GM12878 (cell line): ENCODE measurements at regions not wholly inside any gene's neighbourhood (a gene's known extent, or its start where the extent isn't known, plus 50 kb on each side); places are given as distances from the start of the nearest gene placed in this dataset.

Experiments used
- ATAC-seq: fragments of 200-7000 bp; cut with Tn5 transposase; 3 replicates; pipeline ENCODE4 v1.9.1; 2020; ENCODE audit warnings: mild to moderate bottlenecking, moderate library complexity
- BruUV-seq: library from RNA; stranded (reverse); fragments of 400-500 nt; replicated peaks from 2 replicates; lab custom pipeline; 2021; lab: Mats Ljungman, UMichigan
- CTCF ChIA-PET: fragments of 300-600 bp; sonication (Branson Sonifier 250); formaldehyde crosslinking; extraction: SDS; loops from one replicate; lab custom pipeline; 2021; ENCODE audit warnings: inconsistent platforms; lab: Yijun Ruan, JAX
- POLR2A ChIA-PET: fragments of 350-600 bp; formaldehyde crosslinking; extraction: SDS; loops from one replicate; lab custom pipeline; 2021; ENCODE audit warnings: inconsistent platforms; lab: Charles Lee
- RAD21 ChIA-PET: fragments of 300-600 bp; sonication (Branson Sonifier 250); formaldehyde crosslinking; loops from one replicate; lab custom pipeline; 2023; ENCODE audit warnings: antibody characterized with exemption; ENCODE audit not compliant: unreplicated experiment; lab: Charles Lee
- SMC1A ChIA-PET: fragments of 300-600 bp; sonication (Branson Sonifier 250); formaldehyde crosslinking; loops from one replicate; lab custom pipeline; 2023; ENCODE audit not compliant: unreplicated experiment, uncharacterized antibody; lab: Charles Lee
- DNase-seq: peaks from one replicate; pipeline ENCODE4 v3.0.0-alpha.2; 2011; ENCODE audit warnings: low read depth, low spot score
- FAIRE-seq: peaks from 3 replicates; lab custom pipeline; 2011; peaks lifted over from hg19 to GRCh38; lab: Jason Lieb, UNC
- H2AFZ ChIP-seq: 2 replicates; pipeline ENCODE4 v1.6.0; 2011; ENCODE audit warnings: low read depth, low read length, control low read depth; ENCODE audit not compliant: control insufficient read depth
- H3K27ac ChIP-seq: 2 replicates; pipeline ENCODE4 v1.5.1; 2011; ENCODE audit warnings: control low read depth; ENCODE audit not compliant: control insufficient read depth, insufficient read depth
- H3K27me3 ChIP-seq, 2 experiments: replicated peaks in 1 of 2; 2 replicates each; pipeline versions ENCODE4 v1.6.0 to v1.6.1; 2011; ENCODE audit warnings: low read length in 1 of 2; ENCODE audit not compliant: control insufficient read depth in 2 of 2, insufficient read depth in 2 of 2
- H3K36me3 ChIP-seq, 2 experiments: 2 replicates each; pipeline ENCODE4 v1.5.1; 2011; ENCODE audit warnings: low read length in 1 of 2; ENCODE audit not compliant: control insufficient read depth in 2 of 2, insufficient read depth in 2 of 2
- H3K4me1 ChIP-seq: 2 replicates; pipeline ENCODE4 v1.6.1; 2011; ENCODE audit warnings: mild to moderate bottlenecking, low read length, moderate library complexity, mixed read lengths; ENCODE audit not compliant: control insufficient read depth, insufficient read depth
- H3K4me2 ChIP-seq: 2 replicates; pipeline ENCODE4 v1.6.0; 2011; ENCODE audit warnings: control low read depth; ENCODE audit not compliant: control insufficient read depth, insufficient read depth
- H3K4me3 ChIP-seq: fragments of 200-600 bp; sonication (generic); 2 replicates; pipeline ENCODE4 v1.5.1; 2016
- H3K79me2 ChIP-seq: 2 replicates; pipeline ENCODE4 v1.6.0; 2011; ENCODE audit warnings: low read length; ENCODE audit not compliant: control insufficient read depth, insufficient read depth
- H3K9ac ChIP-seq: 2 replicates; pipeline ENCODE4 v1.8.0; 2011; ENCODE audit warnings: low read length, control low read depth, mixed read lengths; ENCODE audit not compliant: control insufficient read depth, insufficient read depth
- H3K9me3 ChIP-seq: replicated peaks from 3 replicates; pipeline ENCODE4 v1.5.1; 2011; ENCODE audit warnings: mild to moderate bottlenecking, low read length; ENCODE audit not compliant: control insufficient read depth, insufficient read depth
- H4K20me1 ChIP-seq: 2 replicates; pipeline ENCODE4 v1.6.0; 2011; ENCODE audit not compliant: control insufficient read depth, insufficient read depth
- BRCA1 ChIP-seq: IDR thresholded peaks from 2 replicates; pipeline ENCODE4 v1.6.1; 2011; ENCODE audit warnings: low read depth, low read length, improper control_type of control experiment
- E2F4 ChIP-seq: IDR thresholded peaks from 2 replicates; pipeline ENCODE4 v1.6.1; 2012; ENCODE audit warnings: low read depth, low read length, improper control_type of control experiment
- IKZF2 ChIP-seq, 2 experiments: fragments of 450-650 bp; IDR thresholded peaks; 2 replicates each; pipeline ENCODE4 v1.6.1; 2017; ENCODE audit warnings: mild to moderate bottlenecking in 2 of 2, moderate library complexity in 2 of 2
- RAD51 ChIP-seq: fragments of 450-650 bp; IDR thresholded peaks from 2 replicates; pipeline ENCODE4 v1.6.1; 2016; ENCODE audit warnings: moderate library complexity, mild to moderate bottlenecking, inconsistent platforms
- RUNX3 ChIP-seq: IDR thresholded peaks from 2 replicates; pipeline ENCODE4 v1.6.1; 2012; ENCODE audit warnings: low read length, inconsistent platforms
- SUZ12 ChIP-seq: fragments of 200-600 bp; sonication (generic); IDR thresholded peaks from one replicate; pipeline ENCODE4 v1.6.1; 2018; ENCODE audit warnings: antibody characterized with exemption, mild to moderate bottlenecking; ENCODE audit not compliant: unreplicated experiment
- WGBS: methylation state at CpG from one replicate; pipeline ENCODE4 v1.1.6; 2016; ENCODE audit warnings: low lambda C conversion rate; ENCODE audit not compliant: insufficient replicate concordance, insufficient coverage; ENCODE audit errors: missing lambda C conversion rate; 5-methylcytosine and 5-hydroxymethylcytosine counted together
- in situ Hi-C: fragments of 300-500 bp; cut with MboI; formaldehyde crosslinking; loops from 9 replicates; pipeline ENCODE4 v1.14.3; 2018; ENCODE audit warnings: mixed read lengths
- intact Hi-C: fragments of 100-400 bp; cut with micrococcal nuclease; formaldehyde crosslinking; loops from one replicate; pipeline ENCODE4 v1.14.2; 2022; ENCODE audit not compliant: unreplicated experiment
- TF ChIP-seq, protein P1 (sequence below), 3 experiments: IDR thresholded peaks in 2 of 3; conservative IDR thresholded peaks in 1 of 3; 2 replicates each; pipeline ENCODE4 v1.5.1; 2011; ENCODE audit warnings: low read depth in 3 of 3, low read length in 3 of 3, mild to moderate bottlenecking in 3 of 3, control low read depth in 2 of 3, moderate library complexity in 2 of 3, inconsistent platforms in 1 of 3, mixed read lengths in 1 of 3; ENCODE audit not compliant: control insufficient read depth in 2 of 3, insufficient read depth in 1 of 3; ENCODE audit errors: extremely low read depth in 1 of 3

DNA sequence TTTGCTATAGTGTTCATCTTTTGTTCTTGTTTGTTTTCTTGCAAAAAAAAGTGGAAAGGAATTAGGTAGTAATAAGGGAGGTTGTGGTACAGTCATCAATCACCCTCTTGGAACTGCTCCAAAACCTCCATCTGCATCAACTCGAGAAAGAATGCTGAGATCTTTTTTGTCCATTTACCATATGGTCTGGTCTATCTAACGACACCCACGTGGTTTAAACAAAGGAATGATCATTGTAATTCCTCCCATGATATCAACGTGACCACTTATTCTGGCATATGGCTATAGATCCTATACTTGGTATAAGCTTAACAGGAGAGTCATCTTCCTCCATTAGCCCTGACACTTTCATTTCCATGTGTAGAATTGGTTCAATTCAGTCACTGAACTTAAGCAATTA is 1025.3 kb upstream of the NXPH2 start:
- intact Hi-C loops: no loop called here
- TF ChIP-seq E2F4 (no peak), RAD51 (no peak), RUNX3 (no peak), IKZF2 (IDR thresholded peaks at IDR 0.05) (no peak), BRCA1 (no peak), SUZ12 (no peak)
- TF ChIP-seq, protein P1, sequence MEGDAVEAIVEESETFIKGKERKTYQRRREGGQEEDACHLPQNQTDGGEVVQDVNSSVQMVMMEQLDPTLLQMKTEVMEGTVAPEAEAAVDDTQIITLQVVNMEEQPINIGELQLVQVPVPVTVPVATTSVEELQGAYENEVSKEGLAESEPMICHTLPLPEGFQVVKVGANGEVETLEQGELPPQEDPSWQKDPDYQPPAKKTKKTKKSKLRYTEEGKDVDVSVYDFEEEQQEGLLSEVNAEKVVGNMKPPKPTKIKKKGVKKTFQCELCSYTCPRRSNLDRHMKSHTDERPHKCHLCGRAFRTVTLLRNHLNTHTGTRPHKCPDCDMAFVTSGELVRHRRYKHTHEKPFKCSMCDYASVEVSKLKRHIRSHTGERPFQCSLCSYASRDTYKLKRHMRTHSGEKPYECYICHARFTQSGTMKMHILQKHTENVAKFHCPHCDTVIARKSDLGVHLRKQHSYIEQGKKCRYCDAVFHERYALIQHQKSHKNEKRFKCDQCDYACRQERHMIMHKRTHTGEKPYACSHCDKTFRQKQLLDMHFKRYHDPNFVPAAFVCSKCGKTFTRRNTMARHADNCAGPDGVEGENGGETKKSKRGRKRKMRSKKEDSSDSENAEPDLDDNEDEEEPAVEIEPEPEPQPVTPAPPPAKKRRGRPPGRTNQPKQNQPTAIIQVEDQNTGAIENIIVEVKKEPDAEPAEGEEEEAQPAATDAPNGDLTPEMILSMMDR (IDR thresholded peaks at IDR 0.05 in 2 of 3, conservative IDR thresholded peaks at IDR 0.05 in 1 of 3; ENCODE audit: control insufficient read depth in 2 of 3, extremely low read depth in 1 of 3, insufficient read depth in 1 of 3, low read depth in 3 of 3, low read length in 3 of 3): no peak
- Histone ChIP-seq H3K9ac (no peak overlapping the region), H3K79me2 (no peaks in the 10 kb centered on the region), H3K4me1 (no peaks in the 10 kb centered on the region), H3K27me3 (no peaks in the 10 kb centered on the region), H2AFZ (no peak overlapping the region), H4K20me1 (no peaks in the 10 kb centered on the region), H3K4me2 (no peak overlapping the region), H3K27ac (no peak overlapping the region), H3K4me3 (no peak overlapping the region), H3K9me3 (no peaks in the 10 kb centered on the region), H3K36me3 (no peaks in the 10 kb centered on the region)
- SMC1A ChIA-PET: no interaction called here
- no peak for ATAC-seq
- no TSS peak for BruUV-seq
- FAIRE-seq: no peak
- in situ Hi-C loops: no loop called here
- no peak for DNase-seq
- 6% methylated on average over 4 of the region's 4 CpGs for WGBS
- RAD21 ChIA-PET: no interaction called here
- POLR2A ChIA-PET: no interaction called here
- CTCF ChIA-PET: no interaction called here
